Ishikawa (cell line): ENCODE measurements at regions not wholly inside any gene's neighbourhood (a gene's known extent, or its start where the extent isn't known, plus 50 kb on each side); places are given as distances from the start of the nearest gene placed in this dataset.

ENCODE experiments used
- CEBPB ChIP-seq: IDR thresholded peaks from 2 replicates; pipeline ENCODE4 v1.6.1; 2012
- CREB1 ChIP-seq: IDR thresholded peaks from 2 replicates; pipeline ENCODE4 v1.6.1; 2012; ENCODE audit warnings: low read depth
- EGR1 ChIP-seq: IDR thresholded peaks from 2 replicates; pipeline ENCODE4 v1.6.1; 2012
- EP300 ChIP-seq: IDR thresholded peaks from 2 replicates; pipeline ENCODE4 v1.6.1; 2012; ENCODE audit warnings: borderline replicate concordance
- FOXM1 ChIP-seq: IDR thresholded peaks from 2 replicates; pipeline ENCODE4 v1.6.1; 2012; ENCODE audit warnings: low read depth, borderline replicate concordance
- NFIC ChIP-seq: IDR thresholded peaks from 2 replicates; pipeline ENCODE4 v1.6.1; 2012
- RAD21 ChIP-seq: IDR thresholded peaks from 2 replicates; pipeline ENCODE4 v1.6.1; 2012; ENCODE audit warnings: low read depth
- TAF1 ChIP-seq: IDR thresholded peaks from 2 replicates; pipeline ENCODE4 v1.6.1; 2012; ENCODE audit warnings: low read depth, mild to moderate bottlenecking
- TCF12 ChIP-seq: IDR thresholded peaks from 2 replicates; pipeline ENCODE4 v1.6.1; 2012; ENCODE audit warnings: low read depth
- TEAD4 ChIP-seq: IDR thresholded peaks from 2 replicates; pipeline ENCODE4 v1.6.1; 2012
- YY1 ChIP-seq: IDR thresholded peaks from 2 replicates; pipeline ENCODE4 v1.6.1; 2012; ENCODE audit warnings: low read depth
- ZBTB7A ChIP-seq: IDR thresholded peaks from 2 replicates; pipeline ENCODE4 v1.6.1; 2012; ENCODE audit warnings: low read depth
- TF ChIP-seq, protein P1 (sequence below): IDR thresholded peaks from 2 replicates; pipeline ENCODE4 v1.6.1; 2012
- TF ChIP-seq, protein P2 (sequence below): IDR thresholded peaks from 2 replicates; pipeline ENCODE4 v1.6.1; 2012
- TF ChIP-seq, protein P3 (sequence below): IDR thresholded peaks from 2 replicates; pipeline ENCODE4 v1.6.1; 2012; ENCODE audit warnings: low read depth, mild to moderate bottlenecking

DNA sequence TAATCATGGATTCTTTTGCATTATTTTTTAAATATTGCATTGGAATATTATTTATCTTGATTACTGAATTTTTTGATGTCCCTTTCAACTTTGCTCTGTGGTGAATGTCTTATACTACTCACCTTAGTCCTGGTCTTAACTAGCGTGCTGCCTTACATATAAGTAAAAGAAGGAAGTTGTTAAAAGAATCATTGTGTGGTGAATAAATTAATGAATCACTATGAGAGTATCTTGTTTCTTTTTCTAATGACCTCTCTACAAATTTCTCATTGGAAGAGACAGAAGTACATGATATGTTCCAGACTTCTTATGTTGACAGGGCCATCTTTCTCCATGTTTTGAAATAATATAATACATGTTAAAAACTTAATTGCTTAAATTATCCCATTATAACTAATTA, 432.6 kb upstream of the MMADHC start:
- TF ChIP-seq, protein P1, sequence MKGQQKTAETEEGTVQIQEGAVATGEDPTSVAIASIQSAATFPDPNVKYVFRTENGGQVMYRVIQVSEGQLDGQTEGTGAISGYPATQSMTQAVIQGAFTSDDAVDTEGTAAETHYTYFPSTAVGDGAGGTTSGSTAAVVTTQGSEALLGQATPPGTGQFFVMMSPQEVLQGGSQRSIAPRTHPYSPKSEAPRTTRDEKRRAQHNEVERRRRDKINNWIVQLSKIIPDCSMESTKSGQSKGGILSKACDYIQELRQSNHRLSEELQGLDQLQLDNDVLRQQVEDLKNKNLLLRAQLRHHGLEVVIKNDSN: no peak
- TF ChIP-seq TEAD4 (no peak), EGR1 (no peak), RAD21 (no peak), FOXM1 (no peak), EP300 (no peak), YY1 (no peak), NFIC (no peak), CEBPB (no peak), TCF12 (no peak)
- TF ChIP-seq, protein P2, sequence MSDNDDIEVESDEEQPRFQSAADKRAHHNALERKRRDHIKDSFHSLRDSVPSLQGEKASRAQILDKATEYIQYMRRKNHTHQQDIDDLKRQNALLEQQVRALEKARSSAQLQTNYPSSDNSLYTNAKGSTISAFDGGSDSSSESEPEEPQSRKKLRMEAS: no peak
- TF ChIP-seq, protein P3, sequence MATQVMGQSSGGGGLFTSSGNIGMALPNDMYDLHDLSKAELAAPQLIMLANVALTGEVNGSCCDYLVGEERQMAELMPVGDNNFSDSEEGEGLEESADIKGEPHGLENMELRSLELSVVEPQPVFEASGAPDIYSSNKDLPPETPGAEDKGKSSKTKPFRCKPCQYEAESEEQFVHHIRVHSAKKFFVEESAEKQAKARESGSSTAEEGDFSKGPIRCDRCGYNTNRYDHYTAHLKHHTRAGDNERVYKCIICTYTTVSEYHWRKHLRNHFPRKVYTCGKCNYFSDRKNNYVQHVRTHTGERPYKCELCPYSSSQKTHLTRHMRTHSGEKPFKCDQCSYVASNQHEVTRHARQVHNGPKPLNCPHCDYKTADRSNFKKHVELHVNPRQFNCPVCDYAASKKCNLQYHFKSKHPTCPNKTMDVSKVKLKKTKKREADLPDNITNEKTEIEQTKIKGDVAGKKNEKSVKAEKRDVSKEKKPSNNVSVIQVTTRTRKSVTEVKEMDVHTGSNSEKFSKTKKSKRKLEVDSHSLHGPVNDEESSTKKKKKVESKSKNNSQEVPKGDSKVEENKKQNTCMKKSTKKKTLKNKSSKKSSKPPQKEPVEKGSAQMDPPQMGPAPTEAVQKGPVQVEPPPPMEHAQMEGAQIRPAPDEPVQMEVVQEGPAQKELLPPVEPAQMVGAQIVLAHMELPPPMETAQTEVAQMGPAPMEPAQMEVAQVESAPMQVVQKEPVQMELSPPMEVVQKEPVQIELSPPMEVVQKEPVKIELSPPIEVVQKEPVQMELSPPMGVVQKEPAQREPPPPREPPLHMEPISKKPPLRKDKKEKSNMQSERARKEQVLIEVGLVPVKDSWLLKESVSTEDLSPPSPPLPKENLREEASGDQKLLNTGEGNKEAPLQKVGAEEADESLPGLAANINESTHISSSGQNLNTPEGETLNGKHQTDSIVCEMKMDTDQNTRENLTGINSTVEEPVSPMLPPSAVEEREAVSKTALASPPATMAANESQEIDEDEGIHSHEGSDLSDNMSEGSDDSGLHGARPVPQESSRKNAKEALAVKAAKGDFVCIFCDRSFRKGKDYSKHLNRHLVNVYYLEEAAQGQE: no peak

DNA sequence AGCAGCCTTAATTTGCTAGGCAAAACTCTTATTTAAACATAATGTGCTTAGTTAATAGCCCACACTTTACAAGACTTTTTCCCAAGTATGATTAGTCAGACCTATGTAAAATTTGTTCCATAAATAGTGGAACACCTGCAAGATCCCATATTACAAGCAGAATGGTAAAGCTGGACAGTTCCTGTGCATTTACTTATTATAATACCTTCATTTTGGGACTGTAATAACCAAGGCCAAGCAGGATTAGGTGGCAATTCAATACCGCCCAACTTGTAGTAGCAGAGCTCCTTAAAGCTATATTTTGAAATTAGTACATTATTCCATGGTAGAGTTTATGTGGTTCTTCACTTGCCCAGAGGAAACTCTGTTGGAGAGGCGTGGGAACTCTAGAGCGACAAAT, 431.5 kb upstream of the MMADHC start:
- TF ChIP-seq, protein P1: no peak
- no peak for TF ChIP-seq CREB1
- TF ChIP-seq, protein P3: peak; percentile 63; the same call in 1 of the 2 replicates
- TF ChIP-seq TCF12: no peak
- TF ChIP-seq TEAD4: no peak
- TF ChIP-seq, protein P2: no peak
- TF ChIP-seq FOXM1: no peak
- TF ChIP-seq NFIC: no peak
- TF ChIP-seq TAF1: no peak

DNA sequence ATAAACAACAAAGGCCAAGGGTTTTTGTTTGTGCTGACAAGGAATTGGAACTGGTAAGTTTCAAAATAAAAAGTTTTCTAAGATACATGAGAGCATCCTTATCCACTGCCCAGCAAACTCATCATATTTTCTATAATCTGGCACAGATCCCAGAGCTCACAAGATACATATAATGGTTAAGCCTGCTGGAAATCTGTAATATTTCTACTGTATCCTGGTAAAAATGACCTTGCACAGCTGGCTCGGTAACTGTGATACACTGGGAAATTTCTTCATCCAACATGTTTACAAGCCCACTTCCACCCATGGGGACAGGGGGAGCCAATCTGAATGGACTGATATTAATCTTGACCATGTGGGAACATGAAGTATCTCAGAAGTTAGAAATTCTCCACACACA, 425.4 kb upstream of the MMADHC start:
- no peak for TF ChIP-seq RAD21
- no peak for TF ChIP-seq CEBPB
- TF ChIP-seq TAF1: no peak
- no peak for TF ChIP-seq ZBTB7A
- TF ChIP-seq EP300: no peak
- no peak for TF ChIP-seq CREB1
- TF ChIP-seq, protein P2: no peak
- TF ChIP-seq, protein P1: no peak
- TF ChIP-seq TEAD4: no peak
- TF ChIP-seq, protein P3: no peak

DNA sequence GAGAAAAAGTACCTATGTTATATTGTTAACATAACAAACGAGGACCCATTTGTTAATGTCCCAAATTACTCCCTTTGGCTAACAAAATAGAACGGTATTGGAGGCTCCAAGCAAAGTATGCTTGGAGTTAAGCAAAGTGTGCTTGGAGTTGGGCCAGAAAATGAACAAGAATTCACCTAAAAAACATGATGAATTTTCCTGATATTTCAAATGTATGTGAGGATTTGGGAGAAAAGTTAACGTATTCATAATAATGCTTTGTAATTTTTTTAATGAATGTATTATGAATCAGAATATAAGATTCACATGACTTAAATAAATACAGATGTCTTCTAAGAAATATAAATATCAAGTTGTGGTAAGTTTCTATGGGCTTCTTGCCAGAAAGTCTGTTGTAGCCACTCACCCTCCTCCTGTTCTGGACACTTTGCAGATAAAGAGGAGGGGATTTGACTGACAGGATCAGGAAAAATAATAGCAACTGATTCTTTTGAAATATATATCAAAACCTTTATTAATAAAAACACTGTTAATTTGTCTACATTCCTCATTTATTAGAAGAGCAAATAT, 423.7 kb upstream of the MMADHC start:
- TF ChIP-seq CEBPB (no peak), CREB1 (no peak), FOXM1 (no peak), EGR1 (no peak), ZBTB7A (no peak), RAD21 (no peak), TAF1 (no peak), YY1 (no peak), TCF12 (no peak), TEAD4 (no peak), EP300 (no peak), NFIC (no peak)
- TF ChIP-seq, protein P2: no peak
- TF ChIP-seq, protein P3: no peak
- TF ChIP-seq, protein P1: no peak
